Prostate gland (tissue), 2 donors: ENCODE measurements at regions not wholly inside any gene's neighbourhood (a gene's known extent, or its start where the extent isn't known, plus 50 kb on each side); places are given as distances from the start of the nearest gene placed in this dataset.

Source experiments
- CTCF ChIP-seq, 4 experiments: fragments of 200-600 bp in 2 of 4; fragments of 450-650 bp in 2 of 4; sonication (generic) in 2 of 4; IDR thresholded peaks; 1 replicate in 3 of 4; 2 replicates in 1 of 4; pipeline ENCODE4 v1.5.1; 2016 to 2019; ENCODE audit warnings: antibody characterized with exemption in 4 of 4, mild to moderate bottlenecking in 2 of 4, moderate library complexity in 2 of 4
- POLR2A ChIP-seq: fragments of 450-650 bp; IDR thresholded peaks from one replicate; pipeline ENCODE4 v1.6.1; 2016; ENCODE audit warnings: antibody characterized with exemption, mild to moderate bottlenecking
- POLR2AphosphoS5 ChIP-seq: sonication (generic); formaldehyde crosslinking; IDR thresholded peaks from one replicate; pipeline ENCODE4 v1.6.1; 2017; ENCODE audit warnings: antibody characterized with exemption

- TF ChIP-seq POLR2A (no peak), CTCF (IDR thresholded peaks at IDR 0.05) (no peak), POLR2AphosphoS5 (no peak)
Measured at GRCh38 chr5:145025775-145026174, 809.4 kb downstream of the PRELID2 start.
